GM23248 (cell line): ENCODE measurements at regions not wholly inside any gene's neighbourhood (a gene's known extent, or its start where the extent isn't known, plus 50 kb on each side); places are given as distances from the start of the nearest gene placed in this dataset.

ENCODE experiments used
- DNase-seq: peaks from one replicate; pipeline ENCODE4 v3.0.0-alpha.2; 2015
- H2AFZ ChIP-seq: fragments of 200-600 bp; sonication (generic); 2 replicates; pipeline ENCODE4 v1.6.1; 2016; ENCODE audit warnings: antibody characterized with exemption
- H3F3A ChIP-seq: fragments of 200-600 bp; sonication (generic); 2 replicates; pipeline ENCODE4 v1.6.1; 2016; ENCODE audit warnings: mild to moderate bottlenecking, antibody characterized with exemption, mixed run types; ENCODE audit not compliant: insufficient read depth
- H3K27ac ChIP-seq: fragments of 200-600 bp; sonication (generic); 2 replicates; pipeline ENCODE4 v1.5.1; 2016; ENCODE audit warnings: mild to moderate bottlenecking
- H3K27me3 ChIP-seq: fragments of 200-600 bp; sonication (generic); replicated peaks from 2 replicates; pipeline ENCODE4 v1.6.1; 2016; ENCODE audit warnings: mild to moderate bottlenecking; ENCODE audit not compliant: insufficient read depth
- H3K36me3 ChIP-seq: fragments of 200-600 bp; sonication (generic); 2 replicates; pipeline ENCODE4 v1.6.1; 2016; ENCODE audit warnings: low read depth, mild to moderate bottlenecking
- H3K4me1 ChIP-seq: fragments of 200-600 bp; sonication (generic); 2 replicates; pipeline ENCODE4 v1.6.1; 2016; ENCODE audit warnings: mild to moderate bottlenecking; ENCODE audit not compliant: insufficient read depth
- H3K4me2 ChIP-seq: fragments of 200-600 bp; sonication (generic); one replicate; pipeline ENCODE4 v1.6.1; 2016; ENCODE audit warnings: mild to moderate bottlenecking; ENCODE audit not compliant: unreplicated experiment
- H3K4me3 ChIP-seq: fragments of 200-600 bp; sonication (generic); 2 replicates; pipeline ENCODE4 v1.5.1; 2016; ENCODE audit warnings: mild to moderate bottlenecking
- H3K79me2 ChIP-seq: fragments of 200-600 bp; sonication (generic); 2 replicates; pipeline ENCODE4 v1.6.1; 2016; ENCODE audit warnings: mild to moderate bottlenecking; ENCODE audit not compliant: insufficient read depth
- H3K9ac ChIP-seq: fragments of 200-600 bp; sonication (generic); 2 replicates; pipeline ENCODE4 v1.6.1; 2016; ENCODE audit warnings: mild to moderate bottlenecking
- H3K9me2 ChIP-seq: fragments of 200-600 bp; sonication (generic); 2 replicates; pipeline ENCODE4 v1.6.1; 2016; ENCODE audit warnings: mixed run types, mild to moderate bottlenecking, moderate library complexity; ENCODE audit not compliant: insufficient read depth
- H3K9me3 ChIP-seq: fragments of 200-600 bp; sonication (generic); one replicate; pipeline ENCODE4 v1.6.1; 2017; ENCODE audit warnings: low read depth
- H4K20me1 ChIP-seq: fragments of 200-600 bp; sonication (generic); 2 replicates; pipeline ENCODE4 v1.6.0; 2016; ENCODE audit not compliant: insufficient read depth
- EZH2 ChIP-seq: fragments of 200-600 bp; sonication (generic); IDR thresholded peaks from 2 replicates; pipeline ENCODE4 v1.6.1; 2018; ENCODE audit warnings: antibody characterized with exemption, mild to moderate bottlenecking; ENCODE audit not compliant: insufficient read depth, poor library complexity, severe bottlenecking
- EZH2phosphoT487 ChIP-seq: fragments of 200-600 bp; sonication (generic); IDR thresholded peaks from 2 replicates; pipeline ENCODE4 v1.6.1; 2018; ENCODE audit warnings: antibody characterized with exemption, moderate library complexity, mild to moderate bottlenecking, low read depth; ENCODE audit not compliant: insufficient read depth
- WGBS, 2 experiments: methylation state at CpG; one replicate each; pipeline ENCODE4 v1.1.6; 2015 to 2017; ENCODE audit warnings: low lambda C conversion rate in 2 of 2, low coverage in 1 of 2; ENCODE audit errors: missing lambda C conversion rate in 2 of 2; 5-methylcytosine and 5-hydroxymethylcytosine counted together
- in situ Hi-C: fragments of 300-500 bp; cut with MboI; formaldehyde crosslinking; loops from 2 replicates; pipeline ENCODE4 v1.15.0; 2020

- no peaks in the 10 kb centered on the region for H3K36me3 ChIP-seq
- no peak for DNase-seq
- H3K27ac ChIP-seq = no peak overlapping the region
- H3K79me2 ChIP-seq = no peaks in the 10 kb centered on the region
- H3K4me3 ChIP-seq = no peak overlapping the region
- TF ChIP-seq EZH2phosphoT487 (no peak), EZH2 (no peak)
- 95 to 100% methylated on average over 4 of the region's 4 CpGs for WGBS, 2 experiments
- no peaks in the 10 kb centered on the region for H3K27me3 ChIP-seq
- H3K4me1 ChIP-seq = peaks cover 18% of the 10 kb centered on the region
- no peaks in the 10 kb centered on the region for H3K9me2 ChIP-seq
- H3K9ac ChIP-seq = no peak overlapping the region
- no peaks in the 10 kb centered on the region for H3K9me3 ChIP-seq
- in situ Hi-C loops = no loop called here
- H3F3A ChIP-seq = peaks cover 18% of the 10 kb centered on the region; the same call in 1 of the 2 replicates
- H4K20me1 ChIP-seq = no peaks in the 10 kb centered on the region
- H3K4me2 ChIP-seq = no peak overlapping the region
- no peak overlapping the region for H2AFZ ChIP-seq
Observed at GRCh38 chr4:123300222-123301039, 96.2 kb upstream of the SPRY1 start.

GRCh38 chr4:123301923-123302322 is 94.7 kb upstream of the SPRY1 start:
- no peaks in the 10 kb centered on the region for H3K79me2 ChIP-seq
- no peak overlapping the region for H3K27ac ChIP-seq
- in situ Hi-C loops = no loop called here
- H3K9me3 ChIP-seq = no peaks in the 10 kb centered on the region
- no peak overlapping the region for H3K4me3 ChIP-seq
- H3K36me3 ChIP-seq = no peaks in the 10 kb centered on the region
- no peak overlapping the region for H3K4me2 ChIP-seq
- peaks cover 18% of the 10 kb centered on the region for H3K4me1 ChIP-seq
- no peak for DNase-seq
- no peaks in the 10 kb centered on the region for H4K20me1 ChIP-seq
- H2AFZ ChIP-seq = no peak overlapping the region
- peaks cover 18% of the 10 kb centered on the region; the same call in 1 of the 2 replicates for H3F3A ChIP-seq
- WGBS, 2 experiments = 95 to 100% methylated on average over 2 of the region's 2 CpGs
- TF ChIP-seq EZH2phosphoT487 = no peak
- TF ChIP-seq EZH2 = no peak
- H3K27me3 ChIP-seq = no peaks in the 10 kb centered on the region
- no peaks in the 10 kb centered on the region for H3K9me2 ChIP-seq
- no peak overlapping the region for H3K9ac ChIP-seq

- Histone ChIP-seq H3K36me3 (no peaks in the 10 kb centered on the region), H3K4me2 (no peak overlapping the region), H3K4me1 (peaks cover 6% of the 10 kb centered on the region), H3K27me3 (no peaks in the 10 kb centered on the region), H3K9ac (no peak overlapping the region), H3K27ac (no peak overlapping the region), H4K20me1 (no peaks in the 10 kb centered on the region), H2AFZ (no peak overlapping the region), H3K9me2 (no peaks in the 10 kb centered on the region), H3K9me3 (no peaks in the 10 kb centered on the region), H3K79me2 (no peaks in the 10 kb centered on the region), H3K4me3 (no peak overlapping the region), H3F3A (peaks cover 11% of the 10 kb centered on the region; the same call in 1 of the 2 replicates)
- DNase-seq = no peak
- 80 to 84% methylated on average over 17 of the region's 17 CpGs for WGBS, 2 experiments
- in situ Hi-C loops = no loop called here
- TF ChIP-seq EZH2phosphoT487 (no peak), EZH2 (no peak)
Observed at GRCh38 chr4:123304151-123304964, 92.2 kb upstream of the SPRY1 start.

DNA sequence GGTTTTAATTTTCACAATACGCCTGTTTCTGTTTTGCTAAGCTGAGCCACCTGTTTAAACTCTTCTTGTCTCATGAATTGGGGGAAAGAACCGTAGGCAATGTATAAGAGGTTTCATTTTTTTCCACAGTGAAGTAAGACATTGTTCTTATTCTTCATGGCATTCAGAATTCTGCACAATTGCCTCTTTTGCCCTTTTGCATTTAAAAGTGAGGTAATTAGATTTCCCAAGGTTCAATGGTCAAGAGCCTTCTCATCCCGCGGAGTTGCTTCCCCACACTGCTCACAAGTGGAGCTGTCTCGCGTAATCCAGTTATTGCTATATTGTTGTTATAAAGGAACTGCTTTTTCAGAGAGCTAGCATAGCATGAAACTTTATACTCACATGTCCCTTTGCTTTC is 90.9 kb upstream of the SPRY1 start:
- H2AFZ ChIP-seq = no peak overlapping the region
- in situ Hi-C loops = no loop called here
- WGBS, 2 experiments = 98 to 99% methylated on average over 6 of the region's 6 CpGs

More for the DNA sequence above, 90.9 kb upstream of the SPRY1 start:
- Histone ChIP-seq H3K4me1 (no peaks in the 10 kb centered on the region), H3K79me2 (no peaks in the 10 kb centered on the region), H3K4me2 (no peak overlapping the region), H3K27ac (no peak overlapping the region), H3K4me3 (no peak overlapping the region), H3K27me3 (no peaks in the 10 kb centered on the region), H3K9me2 (no peaks in the 10 kb centered on the region), H3K9ac (no peak overlapping the region), H3K36me3 (no peaks in the 10 kb centered on the region), H3F3A (no peaks in the 10 kb centered on the region), H4K20me1 (no peaks in the 10 kb centered on the region), H3K9me3 (no peaks in the 10 kb centered on the region)
- DNase-seq = no peak
- no peak for TF ChIP-seq EZH2
- TF ChIP-seq EZH2phosphoT487 = no peak
